ENCODE measurements at regions not wholly inside any gene's neighbourhood (a gene's known extent, or its start where the extent isn't known, plus 50 kb on each side); places are given as distances from the start of the nearest gene placed in this dataset.

DNA sequence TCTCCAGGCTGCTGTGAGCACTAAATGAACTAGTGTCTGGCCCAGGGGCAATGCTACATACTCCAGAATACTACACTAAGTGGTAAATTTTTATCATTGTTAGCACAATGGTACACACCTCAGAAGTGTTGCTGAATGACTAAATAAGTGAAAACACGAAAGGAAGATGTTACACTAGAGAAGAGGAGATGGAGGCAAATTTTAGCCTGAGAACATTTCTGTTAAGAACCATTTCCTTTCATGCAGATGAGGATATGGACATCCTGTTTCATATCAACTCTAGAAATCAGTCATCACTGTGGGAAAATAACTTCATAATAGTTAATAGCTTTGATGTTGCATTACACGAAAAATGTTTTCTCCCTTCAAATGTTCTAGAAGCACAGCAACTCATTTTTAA, 117.6 kb upstream of the STK17B start:
- TF ChIP-seq, protein P1, sequence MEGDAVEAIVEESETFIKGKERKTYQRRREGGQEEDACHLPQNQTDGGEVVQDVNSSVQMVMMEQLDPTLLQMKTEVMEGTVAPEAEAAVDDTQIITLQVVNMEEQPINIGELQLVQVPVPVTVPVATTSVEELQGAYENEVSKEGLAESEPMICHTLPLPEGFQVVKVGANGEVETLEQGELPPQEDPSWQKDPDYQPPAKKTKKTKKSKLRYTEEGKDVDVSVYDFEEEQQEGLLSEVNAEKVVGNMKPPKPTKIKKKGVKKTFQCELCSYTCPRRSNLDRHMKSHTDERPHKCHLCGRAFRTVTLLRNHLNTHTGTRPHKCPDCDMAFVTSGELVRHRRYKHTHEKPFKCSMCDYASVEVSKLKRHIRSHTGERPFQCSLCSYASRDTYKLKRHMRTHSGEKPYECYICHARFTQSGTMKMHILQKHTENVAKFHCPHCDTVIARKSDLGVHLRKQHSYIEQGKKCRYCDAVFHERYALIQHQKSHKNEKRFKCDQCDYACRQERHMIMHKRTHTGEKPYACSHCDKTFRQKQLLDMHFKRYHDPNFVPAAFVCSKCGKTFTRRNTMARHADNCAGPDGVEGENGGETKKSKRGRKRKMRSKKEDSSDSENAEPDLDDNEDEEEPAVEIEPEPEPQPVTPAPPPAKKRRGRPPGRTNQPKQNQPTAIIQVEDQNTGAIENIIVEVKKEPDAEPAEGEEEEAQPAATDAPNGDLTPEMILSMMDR (IDR thresholded peaks at IDR 0.05; ENCODE audit: extremely low read depth in 1 of 2, insufficient read depth in 1 of 2, low read depth in 1 of 2, low read length in 2 of 2): no peak
- TF ChIP-seq POLR2A (IDR thresholded peaks at IDR 0.05; ENCODE audit: low read depth, low read length) (no peak), POLR2AphosphoS5 (IDR thresholded peaks at IDR 0.05; ENCODE audit: insufficient read depth, low read depth, low read length) (no peak), FOS (IDR thresholded peaks at IDR 0.05; ENCODE audit: borderline replicate concordance, insufficient read depth, low read length) (no peak), EZH2 (IDR thresholded peaks at IDR 0.05; ENCODE audit: borderline replicate concordance, low read depth, low read length, severe bottlenecking) (no peak)

All from endothelial cell of umbilical vein (primary cell).